ENCODE measurements at regions not wholly inside any gene's neighbourhood (a gene's known extent, or its start where the extent isn't known, plus 50 kb on each side); places are given as distances from the start of the nearest gene placed in this dataset.

- no peak for TF ChIP-seq ZNF407 (CRISPR knock-in tag; IDR thresholded peaks at IDR 0.05; ENCODE audit: not compliant biosample characterization)
- no peak for TF ChIP-seq NRL (CRISPR knock-in tag; IDR thresholded peaks at IDR 0.05; ENCODE audit: borderline replicate concordance)
- no peak for TF ChIP-seq ZNF335 (CRISPR knock-in tag; IDR thresholded peaks at IDR 0.05)
- no peak for TF ChIP-seq REXO4 (CRISPR knock-in tag; IDR thresholded peaks at IDR 0.05; ENCODE audit: borderline replicate concordance)
- peak; percentile 89 for TF ChIP-seq TCF7 (IDR thresholded peaks at IDR 0.05; ENCODE audit: low read depth)
- TF ChIP-seq ATF2 (CRISPR knock-in tag; IDR thresholded peaks at IDR 0.05): no peak
- TF ChIP-seq FOSL1 (CRISPR knock-in tag; IDR thresholded peaks at IDR 0.05; ENCODE audit: borderline replicate concordance): peak; percentile 75
- TF ChIP-seq JDP2 (CRISPR knock-in tag; IDR thresholded peaks at IDR 0.05; ENCODE audit: borderline replicate concordance): no peak
- peak; percentile 56 for TF ChIP-seq GATAD2A (CRISPR knock-in tag; IDR thresholded peaks at IDR 0.05)
- no peak for TF ChIP-seq BCLAF1 (IDR thresholded peaks at IDR 0.05)
- no peak for TF ChIP-seq SP1 (IDR thresholded peaks at IDR 0.05)
- TF ChIP-seq SP1 (CRISPR knock-in tag; IDR thresholded peaks at IDR 0.05): no peak
- TF ChIP-seq RARA (CRISPR knock-in tag; IDR thresholded peaks at IDR 0.05): peak; percentile 71
- peak; percentile 47; the same call in 1 of the 2 replicates for TF ChIP-seq NCOR1 (IDR thresholded peaks at IDR 0.05; ENCODE audit: borderline replicate concordance, low read length)
- TF ChIP-seq ZNF18 (CRISPR knock-in tag; IDR thresholded peaks at IDR 0.05; ENCODE audit: insufficient replicate concordance): no peak
- peak; percentile 55 for TF ChIP-seq CREM (IDR thresholded peaks at IDR 0.05)
- TF ChIP-seq CREM (CRISPR knock-in tag; IDR thresholded peaks at IDR 0.05): no peak
These were observed 255.8 kb upstream of the CRY1 start (continued) for GRCh38 chr12:107349008-107349747.
